H9 (cell line): ENCODE measurements at regions not wholly inside any gene's neighbourhood (a gene's known extent, or its start where the extent isn't known, plus 50 kb on each side); places are given as distances from the start of the nearest gene placed in this dataset.

ENCODE experiments used
- DNase-seq: peaks from one replicate; pipeline ENCODE4 v3.0.0-alpha.2; 2017
- H2AFZ ChIP-seq: one replicate; pipeline ENCODE4 v1.6.1; 2013; ENCODE audit warnings: mild to moderate bottlenecking, low read length, control low read depth, moderate library complexity
- H2AK5ac ChIP-seq: 2 replicates; pipeline ENCODE4 v1.6.1; 2013; ENCODE audit warnings: low read length, control low read depth, mixed read lengths; ENCODE audit not compliant: insufficient read length
- H2BK120ac ChIP-seq: one replicate; pipeline ENCODE4 v1.6.1; 2013; ENCODE audit warnings: low read depth, mild to moderate bottlenecking, low read length, control low read depth, inconsistent platforms; ENCODE audit not compliant: poor library complexity, severe bottlenecking
- H2BK12ac ChIP-seq: 2 replicates; pipeline ENCODE4 v1.6.1; 2013; ENCODE audit warnings: low read length, control low read depth, mixed read lengths, low read depth; ENCODE audit not compliant: insufficient read length
- H2BK15ac ChIP-seq: 2 replicates; pipeline ENCODE4 v1.6.1; 2013; ENCODE audit warnings: low read depth, low read length, control low read depth
- H2BK20ac ChIP-seq: one replicate; pipeline ENCODE4 v1.6.1; 2013; ENCODE audit warnings: low read depth, mild to moderate bottlenecking, low read length, control low read depth, inconsistent platforms; ENCODE audit not compliant: poor library complexity, severe bottlenecking
- H2BK5ac ChIP-seq: 2 replicates; pipeline ENCODE4 v1.6.1; 2013; ENCODE audit warnings: low read length, control low read depth, mixed read lengths; ENCODE audit not compliant: insufficient read length
- H3K14ac ChIP-seq: 2 replicates; pipeline ENCODE4 v1.6.1; 2013; ENCODE audit warnings: low read length, control low read depth; ENCODE audit not compliant: insufficient read depth
- H3K18ac ChIP-seq: 2 replicates; pipeline ENCODE4 v1.6.1; 2013; ENCODE audit warnings: low read depth, mild to moderate bottlenecking, mixed read lengths, low read length, control low read depth; ENCODE audit not compliant: insufficient read length
- H3K23ac ChIP-seq: 2 replicates; pipeline ENCODE4 v1.6.1; 2013; ENCODE audit warnings: low read length, control low read depth, mixed read lengths, low read depth; ENCODE audit not compliant: insufficient read length
- H3K23me2 ChIP-seq: 2 replicates; pipeline ENCODE4 v1.6.1; 2013; ENCODE audit warnings: low read depth, mild to moderate bottlenecking, mixed read lengths, low read length, control low read depth; ENCODE audit not compliant: insufficient read length, poor library complexity, severe bottlenecking
- H3K27ac ChIP-seq: 2 replicates; pipeline ENCODE4 v1.5.1; 2013; ENCODE audit warnings: low read length, control low read depth, mixed read lengths, low read depth; ENCODE audit not compliant: insufficient read length
- H3K27me3 ChIP-seq: 2 replicates; pipeline ENCODE4 v1.6.1; 2013; ENCODE audit warnings: low read length, control low read depth, inconsistent platforms; ENCODE audit not compliant: insufficient read depth
- H3K4ac ChIP-seq: 2 replicates; pipeline ENCODE4 v1.6.1; 2013; ENCODE audit warnings: low read depth, mild to moderate bottlenecking, control low read depth, inconsistent platforms, low read length, moderate library complexity
- H3K4me1 ChIP-seq: 2 replicates; pipeline ENCODE4 v1.6.1; 2013; ENCODE audit warnings: low read length, control low read depth, inconsistent platforms; ENCODE audit not compliant: insufficient read depth
- H3K4me2 ChIP-seq: 2 replicates; pipeline ENCODE4 v1.6.1; 2013; ENCODE audit warnings: low read length, control low read depth, mixed read lengths; ENCODE audit not compliant: insufficient read length, insufficient read depth
- H3K56ac ChIP-seq: 2 replicates; pipeline ENCODE4 v1.6.1; 2013; ENCODE audit warnings: low read depth, mild to moderate bottlenecking, mixed read lengths, low read length, control low read depth; ENCODE audit not compliant: insufficient read length
- H3K79me1 ChIP-seq: 2 replicates; pipeline ENCODE4 v1.6.1; 2013; ENCODE audit warnings: low read depth, mild to moderate bottlenecking, moderate library complexity, low read length, control low read depth, inconsistent platforms; ENCODE audit not compliant: insufficient read depth, poor library complexity, severe bottlenecking
- H3K79me2 ChIP-seq: 2 replicates; pipeline ENCODE4 v1.6.1; 2013; ENCODE audit warnings: low read length, control low read depth, inconsistent platforms; ENCODE audit not compliant: insufficient read depth
- H3K9ac ChIP-seq: 2 replicates; pipeline ENCODE4 v1.6.1; 2013; ENCODE audit warnings: low read length, control low read depth, mixed read lengths; ENCODE audit not compliant: insufficient read length; ENCODE audit errors: extremely low read depth
- H3K9me3 ChIP-seq: one replicate; pipeline ENCODE4 v1.6.1; 2013; ENCODE audit warnings: low read depth, low read length, inconsistent platforms; ENCODE audit not compliant: control insufficient read depth
- H3T11ph ChIP-seq: one replicate; pipeline ENCODE4 v1.6.1; 2013; ENCODE audit warnings: mild to moderate bottlenecking, low read length, control low read depth, inconsistent platforms
- H4K20me1 ChIP-seq: one replicate; pipeline ENCODE4 v1.6.1; 2013; ENCODE audit not compliant: control insufficient read depth, insufficient read length, insufficient read depth
- H4K5ac ChIP-seq: 2 replicates; pipeline ENCODE4 v1.6.1; 2013; ENCODE audit warnings: low read depth, mild to moderate bottlenecking, mixed read lengths, low read length, control low read depth; ENCODE audit not compliant: insufficient read length
- H4K8ac ChIP-seq: replicated peaks from 2 replicates; pipeline ENCODE4 v1.6.1; 2013; ENCODE audit warnings: low read length, control low read depth, mixed read lengths, low read depth; ENCODE audit not compliant: insufficient read length
- H4K91ac ChIP-seq: 2 replicates; pipeline ENCODE4 v1.6.1; 2013; ENCODE audit warnings: low read depth, mild to moderate bottlenecking, moderate library complexity, mixed read lengths, low read length, control low read depth; ENCODE audit not compliant: insufficient read length
- H3K27ac Mint-ChIP-seq, 3 experiments: 2 replicates in 2 of 3; 3 replicates in 1 of 3; pipeline ENCODE4 v1.8.0; 2020 to 2021; ENCODE audit warnings: mixed read lengths in 3 of 3, mild to moderate bottlenecking in 1 of 3, moderate library complexity in 1 of 3
- H3K27me3 Mint-ChIP-seq: 2 replicates; pipeline ENCODE4 v1.8.0; 2021; ENCODE audit warnings: low read depth, mild to moderate bottlenecking, moderate library complexity, mixed read lengths
- H3K36me3 Mint-ChIP-seq, 3 experiments: 2 replicates in 2 of 3; 3 replicates in 1 of 3; pipeline ENCODE4 v1.8.0; 2020 to 2021; ENCODE audit warnings: low read depth in 3 of 3, mixed read lengths in 3 of 3; ENCODE audit not compliant: insufficient read depth in 1 of 3
- H3K4me1 Mint-ChIP-seq, 2 experiments: 2 replicates each; pipeline ENCODE4 v1.8.0; 2020; ENCODE audit warnings: mixed read lengths in 2 of 2
- H3K4me3 Mint-ChIP-seq, 2 experiments: 2 replicates in 1 of 2; 3 replicates in 1 of 2; pipeline ENCODE4 v1.8.0; 2020 to 2021; ENCODE audit warnings: mild to moderate bottlenecking in 2 of 2, mixed read lengths in 2 of 2, moderate library complexity in 1 of 2
- H3K9me3 Mint-ChIP-seq, 2 experiments: 2 replicates in 1 of 2; 3 replicates in 1 of 2; pipeline ENCODE4 v1.8.0; 2020; ENCODE audit warnings: mild to moderate bottlenecking in 2 of 2, mixed read lengths in 2 of 2, moderate library complexity in 1 of 2
- WGBS: extraction: QIAGEN DNeasy Blood & Tissue Kit; methylation state at CpG from one replicate; pipeline ENCODE4 v1.1.7; 2013; ENCODE audit warnings: missing lambda C conversion rate, low lambda C conversion rate, mixed read lengths; ENCODE audit not compliant: insufficient read length; ENCODE audit errors: extremely low coverage; 5-methylcytosine and 5-hydroxymethylcytosine counted together
- TF ChIP-seq, protein P1 (sequence below): fragments of 200-600 bp; sonication (generic); conservative IDR thresholded peaks from 3 replicates; pipeline ENCODE4 v1.8.0; 2021; ENCODE audit warnings: antibody characterized with exemption, mild to moderate bottlenecking

DNA sequence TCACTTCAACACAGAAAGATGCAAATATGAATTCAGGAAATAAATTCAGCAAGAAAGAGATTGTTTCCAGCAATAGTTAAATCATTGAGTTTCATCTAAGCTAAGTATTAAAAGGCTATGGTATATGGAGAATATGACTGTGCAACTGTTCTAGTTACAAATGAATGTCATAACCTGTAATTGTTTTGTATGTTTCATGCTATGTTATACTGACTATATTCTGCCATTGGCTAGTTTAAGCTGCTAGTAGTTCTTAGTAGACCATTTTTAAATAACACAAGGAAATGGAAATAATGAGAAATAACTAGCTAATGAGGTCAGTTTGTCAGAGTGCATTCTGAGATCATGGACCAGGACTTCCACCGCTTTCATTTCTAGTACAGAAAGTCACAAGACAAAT lies 1154.9 kb upstream of the TMEFF2 start:
- Histone ChIP-seq H2BK5ac (no peak overlapping the region), H2AFZ (no peak overlapping the region), H4K20me1 (no peaks in the 10 kb centered on the region), H3T11ph (no peak overlapping the region), H4K8ac (no peak overlapping the region), H4K91ac (no peak overlapping the region), H3K14ac (no peak overlapping the region), H3K27me3 (no peaks in the 10 kb centered on the region), H3K23me2 (no peaks in the 10 kb centered on the region), H4K5ac (no peak overlapping the region), H3K9ac (no peak overlapping the region), H3K56ac (no peak overlapping the region), H2BK120ac (no peak overlapping the region), H3K18ac (no peak overlapping the region), H3K4me2 (no peak overlapping the region), H2BK20ac (no peak overlapping the region), H3K9me3 (no peaks in the 10 kb centered on the region), H2BK12ac (no peak overlapping the region), H3K4ac (no peak overlapping the region), H3K79me2 (no peaks in the 10 kb centered on the region), H3K79me1 (no peaks in the 10 kb centered on the region), H3K23ac (no peak overlapping the region), H2AK5ac (no peak overlapping the region), H3K4me1 (no peaks in the 10 kb centered on the region), H2BK15ac (no peak overlapping the region), H3K27ac (no peak overlapping the region)
- H3K9me3 Mint-ChIP-seq, result no peaks in the 10 kb centered on the region
- peaks cover 0 to 5% (median 2%) of the 10 kb centered on the region in 3 experiments; a peak in 1 of 7 replicates for H3K36me3 Mint-ChIP-seq
- no peaks in the 10 kb centered on the region for H3K27me3 Mint-ChIP-seq
- no peak for DNase-seq
- H3K4me3 Mint-ChIP-seq, result no peak overlapping the region
- H3K4me1 Mint-ChIP-seq, result peaks cover 10 to 11% of the 10 kb centered on the region in 2 experiments
- no CpG with 5 or more reads among the region's 1 CpG for WGBS
- TF ChIP-seq, protein P1, sequence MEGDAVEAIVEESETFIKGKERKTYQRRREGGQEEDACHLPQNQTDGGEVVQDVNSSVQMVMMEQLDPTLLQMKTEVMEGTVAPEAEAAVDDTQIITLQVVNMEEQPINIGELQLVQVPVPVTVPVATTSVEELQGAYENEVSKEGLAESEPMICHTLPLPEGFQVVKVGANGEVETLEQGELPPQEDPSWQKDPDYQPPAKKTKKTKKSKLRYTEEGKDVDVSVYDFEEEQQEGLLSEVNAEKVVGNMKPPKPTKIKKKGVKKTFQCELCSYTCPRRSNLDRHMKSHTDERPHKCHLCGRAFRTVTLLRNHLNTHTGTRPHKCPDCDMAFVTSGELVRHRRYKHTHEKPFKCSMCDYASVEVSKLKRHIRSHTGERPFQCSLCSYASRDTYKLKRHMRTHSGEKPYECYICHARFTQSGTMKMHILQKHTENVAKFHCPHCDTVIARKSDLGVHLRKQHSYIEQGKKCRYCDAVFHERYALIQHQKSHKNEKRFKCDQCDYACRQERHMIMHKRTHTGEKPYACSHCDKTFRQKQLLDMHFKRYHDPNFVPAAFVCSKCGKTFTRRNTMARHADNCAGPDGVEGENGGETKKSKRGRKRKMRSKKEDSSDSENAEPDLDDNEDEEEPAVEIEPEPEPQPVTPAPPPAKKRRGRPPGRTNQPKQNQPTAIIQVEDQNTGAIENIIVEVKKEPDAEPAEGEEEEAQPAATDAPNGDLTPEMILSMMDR, result no peak
- H3K27ac Mint-ChIP-seq, result no peak overlapping the region
